HG03103 (cell line): ENCODE measurements at regions not wholly inside any gene's neighbourhood (a gene's known extent, or its start where the extent isn't known, plus 50 kb on each side); places are given as distances from the start of the nearest gene placed in this dataset.

Experiments used
- ATAC-seq: cut with Tn5 transposase; IDR thresholded peaks from one replicate; pipeline ENCODE4 v1.9.1; 2021; ENCODE audit warnings: low read depth; ENCODE audit not compliant: unreplicated experiment

- no peak for ATAC-seq
These were observed 382.2 kb downstream of the FUT8 start for GRCh38 chr14:65794674-65795279.

DNA sequence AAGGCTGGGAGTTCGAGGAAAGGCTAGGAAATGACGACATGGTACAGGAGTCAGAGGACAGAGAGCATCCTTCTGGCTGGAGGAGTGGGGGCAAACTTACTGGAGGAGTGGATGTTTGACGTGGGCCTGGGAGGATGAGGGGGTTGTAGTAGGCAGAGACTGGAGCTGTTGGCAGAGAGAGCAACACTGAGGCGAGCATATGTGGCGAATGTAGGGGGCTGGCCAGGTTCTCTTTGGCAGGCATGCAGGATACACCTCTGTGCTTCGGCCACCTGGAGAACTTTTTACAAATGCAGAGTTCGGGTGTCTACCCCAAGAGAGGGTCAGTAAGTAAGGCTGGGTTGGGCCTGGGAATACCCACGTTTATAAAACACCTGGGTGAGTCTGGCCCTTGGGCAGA, 385.7 kb downstream of the FUT8 start:
- no peak for ATAC-seq

- no peak for ATAC-seq
These were observed 388.2 kb downstream of the FUT8 start for GRCh38 chr14:65800694-65801093.

DNA sequence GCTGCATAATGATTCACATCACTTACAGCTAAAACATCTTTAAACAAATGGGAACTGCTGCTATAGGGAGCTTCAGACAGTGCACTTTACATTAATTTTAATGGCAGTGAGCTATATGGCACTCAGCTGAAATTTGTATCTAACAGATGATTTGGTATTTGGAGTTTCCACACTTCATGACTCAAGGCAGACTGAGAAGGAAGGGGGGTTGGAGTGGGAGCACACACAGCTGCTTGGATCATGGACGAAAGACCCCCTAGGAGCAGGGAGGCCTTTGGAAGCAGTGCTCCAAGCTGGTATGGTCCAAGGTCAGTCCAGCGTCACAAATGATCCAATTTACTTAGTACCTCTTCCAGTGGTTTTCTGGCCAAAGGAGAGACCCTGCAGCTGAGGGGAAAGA, 389.7 kb downstream of the FUT8 start:
- no peak for ATAC-seq

DNA sequence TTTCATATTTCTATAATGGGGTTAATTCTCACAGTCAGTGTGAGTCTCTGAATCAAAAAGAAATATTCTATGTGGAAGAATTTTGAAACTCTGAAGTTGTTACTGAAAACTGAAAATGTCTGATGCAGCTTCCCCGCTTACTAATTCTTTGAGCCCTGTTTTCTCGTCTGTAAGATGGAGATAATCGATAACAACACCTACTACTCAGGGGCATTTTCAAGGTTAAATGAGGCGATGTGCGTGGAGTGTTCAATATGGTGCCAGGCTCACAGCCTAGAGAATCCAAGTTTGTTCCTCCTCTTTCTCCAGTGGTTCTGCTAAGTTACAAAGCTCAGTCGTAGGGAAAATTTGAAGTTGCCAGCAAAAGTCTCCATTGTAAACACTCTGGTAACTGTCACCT, 391.4 kb downstream of the FUT8 start:
- no peak for ATAC-seq

GRCh38 chr14:65804439-65805112, 392.0 kb downstream of the FUT8 start:
- no peak for ATAC-seq

DNA sequence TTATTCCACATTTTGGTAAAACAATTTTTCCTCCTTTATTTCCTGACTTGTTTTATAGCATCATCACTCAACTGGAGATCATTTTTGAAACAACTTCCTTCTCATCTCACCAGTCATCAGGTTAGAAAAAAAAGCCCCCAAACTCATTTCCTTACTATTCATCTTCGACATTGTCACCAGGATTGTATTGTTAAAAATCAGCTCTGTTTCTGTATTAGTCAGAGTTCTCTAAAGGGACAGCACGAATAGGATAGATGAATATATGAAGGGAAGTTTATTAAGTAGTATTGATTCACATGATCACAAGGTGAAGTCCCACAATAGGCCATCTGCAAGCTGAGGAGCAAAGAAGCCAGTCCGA, 392.6 kb downstream of the FUT8 start:
- no peak for ATAC-seq

DNA sequence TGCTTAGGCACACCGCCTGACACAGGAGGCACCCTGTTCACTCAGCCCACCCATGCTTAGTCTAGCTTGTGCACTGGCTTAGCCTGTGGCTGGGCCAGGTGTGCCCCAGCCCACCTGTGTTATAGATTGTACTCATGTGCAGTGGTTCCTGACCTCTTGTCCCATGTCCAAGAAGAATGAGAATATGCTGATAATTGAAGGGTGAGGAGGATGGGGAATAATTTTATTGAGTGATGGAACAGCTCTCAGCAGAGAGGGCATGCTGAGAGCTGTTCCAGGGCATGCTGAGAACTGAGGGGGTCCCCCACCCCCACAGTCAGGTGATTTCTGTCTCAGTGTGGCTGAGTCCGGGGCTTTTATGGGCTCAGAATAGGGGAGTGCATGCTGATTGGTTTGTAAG, 395.9 kb downstream of the FUT8 start:
- no peak for ATAC-seq

GRCh38 chr14:65810322-65810721, 397.8 kb downstream of the FUT8 start:
- no peak for ATAC-seq

GRCh38 chr14:65813760-65814384, 401.3 kb downstream of the FUT8 start:
- ATAC-seq, result no peak

GRCh38 chr14:65815127-65815526, 402.6 kb downstream of the FUT8 start:
- no peak for ATAC-seq

DNA sequence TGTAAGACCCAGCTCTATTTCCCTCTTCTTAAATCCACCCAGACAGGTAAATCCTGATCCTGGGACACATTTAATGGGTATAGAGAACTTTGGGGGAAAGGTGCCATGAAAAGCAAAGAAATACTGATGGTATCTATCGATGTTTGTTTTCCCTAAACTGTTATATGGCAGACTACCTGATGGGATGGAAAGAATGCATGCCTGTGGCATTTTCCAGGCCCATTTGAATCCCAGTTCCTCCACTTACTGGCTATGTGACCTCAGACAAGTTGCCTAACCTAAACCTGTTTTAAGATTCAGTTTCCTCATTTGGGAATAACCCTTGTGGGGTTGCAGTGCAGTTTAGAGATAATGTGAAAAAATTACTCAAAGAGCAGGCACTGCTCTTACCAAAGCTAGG, 404.5 kb downstream of the FUT8 start:
- no peak for ATAC-seq

DNA sequence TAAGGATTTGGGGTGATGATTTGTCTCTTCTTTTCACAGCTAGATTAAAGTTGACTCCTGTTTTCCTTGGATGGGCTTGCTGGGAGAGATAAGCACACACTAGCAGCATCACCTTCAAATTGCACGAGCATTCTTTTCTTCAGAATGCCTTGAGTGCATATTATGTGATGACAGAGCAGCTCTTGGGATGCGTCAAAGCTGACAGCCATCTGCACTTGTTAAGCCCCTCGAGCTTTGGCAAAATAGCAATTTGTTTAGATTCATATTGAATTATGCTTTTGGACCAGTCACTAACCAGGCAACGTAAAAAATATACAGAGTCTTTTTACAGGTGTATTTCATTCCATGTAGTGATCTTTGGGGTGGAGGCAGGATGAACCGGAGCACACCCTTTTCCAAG, 407.0 kb downstream of the FUT8 start:
- ATAC-seq, result no peak

DNA sequence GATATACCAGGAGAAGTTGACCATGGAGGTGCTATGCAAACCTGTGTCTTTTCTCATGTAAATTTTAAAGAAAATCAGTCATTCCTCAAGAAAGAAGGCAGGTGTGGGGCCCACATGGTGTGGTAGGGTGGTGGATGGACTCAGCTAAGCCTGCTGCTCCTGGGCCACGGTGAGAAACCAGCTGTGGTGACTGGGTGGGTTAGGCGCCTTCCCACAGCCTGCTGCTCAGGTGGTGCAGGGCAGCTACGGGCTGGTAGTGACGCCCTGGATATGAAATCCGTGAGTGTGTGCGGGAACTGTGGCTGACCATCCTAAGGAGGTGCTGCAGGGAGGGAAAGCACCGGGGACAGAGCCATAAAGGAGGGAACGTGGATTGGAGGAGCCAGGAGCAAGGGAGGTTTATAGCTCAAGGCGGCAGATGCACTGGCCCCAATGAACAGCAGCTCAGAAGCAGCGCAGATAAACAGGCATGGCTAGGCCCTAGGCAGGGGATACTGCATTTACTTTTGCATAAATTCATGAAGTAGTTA, 408.8 kb downstream of the FUT8 start:
- ATAC-seq, result no peak

DNA sequence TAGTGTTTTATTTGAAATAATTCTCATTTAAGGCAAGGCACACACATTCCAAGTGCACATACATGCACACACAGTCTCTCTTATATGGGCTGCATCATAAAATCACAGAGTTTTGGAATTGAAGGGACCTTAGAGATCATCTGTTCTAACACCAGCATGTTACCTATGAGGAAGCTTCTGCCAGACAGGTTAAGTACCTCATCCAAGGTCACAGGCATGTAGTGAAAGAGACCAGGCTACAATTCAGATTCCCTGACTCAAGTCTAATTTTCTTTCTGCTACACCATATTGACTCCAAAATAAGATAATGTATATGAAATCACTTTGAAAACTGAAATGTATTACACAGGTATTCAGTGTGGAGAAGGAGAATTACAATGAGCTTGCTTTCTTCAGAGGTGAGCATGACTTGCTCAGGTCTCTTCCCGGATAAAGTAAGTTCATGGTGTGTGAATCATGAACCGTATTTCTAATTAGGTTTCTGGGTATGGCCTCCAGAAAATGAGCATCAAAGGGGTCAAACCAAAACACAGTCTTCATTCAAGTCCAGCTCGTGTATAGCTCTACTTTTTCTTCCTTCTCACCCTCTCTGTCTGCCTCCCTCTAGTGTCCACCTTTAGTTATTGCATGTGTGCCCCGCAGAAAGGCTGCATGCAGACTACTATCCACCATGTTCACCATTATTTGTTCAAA, 411.9 kb downstream of the FUT8 start:
- ATAC-seq, result no peak

GRCh38 chr14:65824978-65825299, 412.4 kb downstream of the FUT8 start:
- ATAC-seq, result no peak

DNA sequence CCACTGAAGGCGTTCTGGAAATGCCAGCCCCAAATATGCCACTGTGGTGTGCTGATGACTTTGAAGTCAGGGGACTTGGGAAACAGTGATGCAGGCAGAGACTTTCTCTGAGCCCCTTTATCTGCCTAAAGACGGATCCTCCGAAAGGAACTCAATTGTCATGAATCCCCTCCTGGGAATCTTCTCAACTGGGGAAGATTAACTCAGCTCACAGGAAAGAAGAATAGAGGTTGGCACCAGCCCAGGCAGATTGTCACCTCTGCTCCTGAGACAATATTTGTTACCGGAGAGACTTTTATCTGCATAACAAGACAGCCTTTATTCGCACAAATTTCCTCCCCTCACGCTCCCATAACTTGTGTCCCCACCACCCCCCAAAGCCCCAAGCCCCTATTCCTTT, 414.4 kb downstream of the FUT8 start:
- ATAC-seq, result no peak

DNA sequence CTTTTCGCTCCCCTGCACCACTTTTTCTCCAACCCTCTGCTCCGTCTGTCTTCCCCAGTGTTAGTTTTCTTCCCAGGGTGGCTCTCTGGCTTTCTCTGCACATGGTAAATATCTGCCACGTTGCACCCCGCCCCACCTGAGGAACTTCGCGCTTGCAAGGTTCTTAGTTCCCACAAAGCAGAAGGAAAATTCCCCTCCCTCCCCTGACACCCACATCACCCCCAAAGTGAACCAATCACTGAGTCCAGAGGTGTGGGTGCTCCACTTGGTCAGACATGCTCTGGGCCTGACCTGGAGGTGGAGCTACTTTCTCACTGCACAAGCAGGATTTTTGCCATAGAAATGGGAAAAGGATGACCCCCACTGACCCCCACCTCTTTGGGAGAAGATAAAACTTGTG, 415.0 kb downstream of the FUT8 start:
- ATAC-seq, result no peak

DNA sequence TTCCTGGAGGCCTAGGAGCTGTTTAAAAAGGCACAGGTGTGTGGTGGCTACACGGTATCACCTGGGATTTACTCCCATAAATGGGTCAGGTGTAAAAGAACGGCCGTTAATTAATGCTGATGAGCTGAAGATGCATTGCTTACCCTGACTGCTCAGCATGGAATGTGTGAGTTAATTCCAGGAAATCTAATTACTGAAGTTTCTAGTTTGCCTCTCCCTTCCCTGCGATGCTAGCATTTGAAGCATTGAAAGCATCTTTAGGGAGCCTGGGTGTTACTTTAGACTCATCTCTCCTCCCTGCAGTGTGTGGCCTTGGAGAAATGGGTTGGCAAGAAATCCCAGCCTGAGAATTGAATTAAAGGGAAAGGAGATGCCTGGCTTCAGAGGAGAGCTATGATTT, 415.9 kb downstream of the FUT8 start:
- no peak for ATAC-seq

GRCh38 chr14:65832431-65833266, 420.1 kb downstream of the FUT8 start:
- no peak for ATAC-seq
